ENCODE measurements at regions not wholly inside any gene's neighbourhood (a gene's known extent, or its start where the extent isn't known, plus 50 kb on each side); places are given as distances from the start of the nearest gene placed in this dataset.

GRCh38 chr9:87034841-87035240, 87.5 kb upstream of the GAS1 start:
- no peak for TF ChIP-seq CTCF (IDR thresholded peaks at IDR 0.05)

GRCh38 chr9:87035879-87036278, 88.6 kb upstream of the GAS1 start:
- TF ChIP-seq CTCF (IDR thresholded peaks at IDR 0.05), result no peak

- no peak for TF ChIP-seq CTCF (IDR thresholded peaks at IDR 0.05)
Observed at GRCh38 chr9:87036506-87036905, 89.2 kb upstream of the GAS1 start.

GRCh38 chr9:87039809-87040392, 92.6 kb upstream of the GAS1 start:
- TF ChIP-seq CTCF (IDR thresholded peaks at IDR 0.05), result no peak

GRCh38 chr9:87040410-87041009, 93.2 kb upstream of the GAS1 start:
- no peak for TF ChIP-seq CTCF (IDR thresholded peaks at IDR 0.05)

- no peak for TF ChIP-seq CTCF (IDR thresholded peaks at IDR 0.05)
Observed at GRCh38 chr9:87054999-87055686, 107.8 kb upstream of the GAS1 start.

GRCh38 chr9:87059772-87060171, 112.5 kb upstream of the GAS1 start:
- TF ChIP-seq CTCF (IDR thresholded peaks at IDR 0.05), result no peak
